PC-9 (cell line): ENCODE measurements at regions not wholly inside any gene's neighbourhood (a gene's known extent, or its start where the extent isn't known, plus 50 kb on each side); places are given as distances from the start of the nearest gene placed in this dataset.

ENCODE experiments used
- BruUV-seq: library from RNA; stranded (reverse); fragments of 400-500 nt; replicated peaks from 2 replicates; lab custom pipeline; 2021; lab: Mats Ljungman, UMichigan
- CTCF ChIA-PET: fragments of 300-600 bp; sonication (Branson Sonifier 250); formaldehyde crosslinking; loops from one replicate; lab custom pipeline; 2022; ENCODE audit warnings: antibody characterized with exemption; lab: Charles Lee
- POLR2A ChIA-PET: fragments of 300-600 bp; sonication (Branson Sonifier 250); formaldehyde crosslinking; loops from one replicate; lab custom pipeline; 2022; ENCODE audit warnings: antibody characterized with exemption; ENCODE audit not compliant: unreplicated experiment; lab: Charles Lee
- DNase-seq, 2 experiments: peaks; one replicate each; pipeline versions ENCODE4 v3.0.0 to v3.0.0-alpha.2; 2015 to 2022; ENCODE audit warnings: mixed read lengths in 1 of 2
- H2AFZ ChIP-seq: fragments of 200-600 bp; sonication (generic); 2 replicates; pipeline ENCODE4 v1.8.1; 2017; ENCODE audit warnings: antibody characterized with exemption
- H3F3A ChIP-seq: fragments of 200-600 bp; sonication (generic); 2 replicates; pipeline ENCODE4 v1.8.1; 2017; ENCODE audit warnings: antibody characterized with exemption, mild to moderate bottlenecking, low read depth; ENCODE audit not compliant: insufficient read depth
- H3K27ac ChIP-seq: fragments of 200-600 bp; sonication (generic); 2 replicates; pipeline ENCODE4 v1.6.1; 2016; ENCODE audit warnings: mixed run types
- H3K27me3 ChIP-seq: fragments of 200-600 bp; sonication (generic); 2 replicates; pipeline ENCODE4 v1.6.1; 2016; ENCODE audit warnings: low read depth, mixed run types; ENCODE audit not compliant: insufficient read depth
- H3K36me3 ChIP-seq: fragments of 200-600 bp; sonication (generic); 2 replicates; pipeline ENCODE4 v1.6.1; 2016; ENCODE audit warnings: low read depth, mixed run types
- H3K4me1 ChIP-seq: fragments of 200-600 bp; sonication (generic); replicated peaks from 2 replicates; pipeline ENCODE4 v1.6.1; 2016; ENCODE audit warnings: mixed run types; ENCODE audit not compliant: insufficient read depth
- H3K4me2 ChIP-seq: fragments of 200-600 bp; sonication (generic); 2 replicates; pipeline ENCODE4 v1.6.1; 2017; ENCODE audit warnings: mixed run types
- H3K4me3 ChIP-seq: fragments of 200-600 bp; sonication (generic); 2 replicates; pipeline ENCODE4 v1.6.1; 2016; ENCODE audit warnings: mixed run types
- H3K79me2 ChIP-seq: fragments of 200-600 bp; sonication (generic); 2 replicates; pipeline ENCODE4 v1.6.1; 2017; ENCODE audit warnings: low read depth, mixed run types
- H3K9me2 ChIP-seq: fragments of 200-600 bp; sonication (generic); 2 replicates; pipeline ENCODE4 v1.8.1; 2017; ENCODE audit warnings: mild to moderate bottlenecking; ENCODE audit not compliant: insufficient read depth
- H3K9me3 ChIP-seq: fragments of 200-600 bp; sonication (generic); 2 replicates; pipeline ENCODE4 v1.8.1; 2016; ENCODE audit warnings: low read depth; ENCODE audit not compliant: insufficient read depth
- H4K20me1 ChIP-seq: fragments of 200-600 bp; sonication (generic); 2 replicates; pipeline ENCODE4 v1.8.1; 2017; ENCODE audit not compliant: insufficient read depth
- CTCF ChIP-seq: fragments of 200-600 bp; sonication (generic); conservative IDR thresholded peaks from 2 replicates; pipeline ENCODE4 v1.6.1; 2017; ENCODE audit warnings: mixed run types, antibody characterized with exemption, mild to moderate bottlenecking, moderate library complexity
- EZH2 ChIP-seq: fragments of 200-600 bp; sonication (generic); IDR thresholded peaks from 2 replicates; pipeline ENCODE4 v1.8.0; 2017; ENCODE audit warnings: antibody characterized with exemption, low read depth
- intact Hi-C: fragments of 100-400 bp; cut with micrococcal nuclease; formaldehyde crosslinking; loops from one replicate; pipeline ENCODE4 v1.10.0; 2022; ENCODE audit not compliant: unreplicated experiment

- BruUV-seq = no TSS peak
- no peak for TF ChIP-seq EZH2
- no peak for TF ChIP-seq CTCF
- DNase-seq = no peak
- no peaks in the 10 kb centered on the region; the same call in 1 of the 2 replicates for H3K9me2 ChIP-seq
- H3K4me2 ChIP-seq = no peak overlapping the region
- H3K4me3 ChIP-seq = no peak overlapping the region
- no peaks in the 10 kb centered on the region for H3K27me3 ChIP-seq
- no peaks in the 10 kb centered on the region for H3K79me2 ChIP-seq
- CTCF ChIA-PET = no interaction called here
- H4K20me1 ChIP-seq = no peaks in the 10 kb centered on the region
- POLR2A ChIA-PET = no interaction called here
- intact Hi-C loops = no loop called here
- H3K4me1 ChIP-seq = no peaks in the 10 kb centered on the region
- H3K27ac ChIP-seq = no peak overlapping the region
- no peaks in the 10 kb centered on the region for H3F3A ChIP-seq
- no peaks in the 10 kb centered on the region for H3K36me3 ChIP-seq
- no peaks in the 10 kb centered on the region for H3K9me3 ChIP-seq
- no peak overlapping the region for H2AFZ ChIP-seq
These were observed 379.8 kb downstream of the TBC1D4 start for GRCh38 chr13:75102001-75102716.

GRCh38 chr13:75101348-75101747, 380.6 kb downstream of the TBC1D4 start:
- CTCF ChIA-PET = no interaction called here
- no peaks in the 10 kb centered on the region for H3K9me3 ChIP-seq
- no peaks in the 10 kb centered on the region for H3K27me3 ChIP-seq
- no peak for TF ChIP-seq EZH2
- no peak for TF ChIP-seq CTCF
- intact Hi-C loops = no loop called here
- no peaks in the 10 kb centered on the region; the same call in 1 of the 2 replicates for H3K9me2 ChIP-seq
- no peaks in the 10 kb centered on the region for H3K36me3 ChIP-seq
- DNase-seq = no peak
- H4K20me1 ChIP-seq = no peaks in the 10 kb centered on the region
- no peaks in the 10 kb centered on the region for H3K79me2 ChIP-seq
- no peak overlapping the region for H3K27ac ChIP-seq
- POLR2A ChIA-PET = no interaction called here
- BruUV-seq = no TSS peak
- H3K4me2 ChIP-seq = no peak overlapping the region
- no peak overlapping the region for H2AFZ ChIP-seq
- no peak overlapping the region for H3K4me3 ChIP-seq
- H3K4me1 ChIP-seq = no peaks in the 10 kb centered on the region
- H3F3A ChIP-seq = no peaks in the 10 kb centered on the region

- BruUV-seq = no TSS peak
- ChIA-PET CTCF (no interaction called here), POLR2A (no interaction called here)
- no peak for TF ChIP-seq CTCF
- no peak for TF ChIP-seq EZH2
- Histone ChIP-seq H3K9me3 (no peaks in the 10 kb centered on the region), H3K27ac (no peak overlapping the region), H3K9me2 (no peaks in the 10 kb centered on the region; the same call in 1 of the 2 replicates), H3K36me3 (no peaks in the 10 kb centered on the region), H3K4me2 (no peak overlapping the region), H2AFZ (no peak overlapping the region), H3K79me2 (no peaks in the 10 kb centered on the region), H3K4me1 (no peaks in the 10 kb centered on the region), H4K20me1 (no peaks in the 10 kb centered on the region), H3K4me3 (no peak overlapping the region), H3F3A (no peaks in the 10 kb centered on the region), H3K27me3 (no peaks in the 10 kb centered on the region)
- intact Hi-C loops = no loop called here
- no peak for DNase-seq
These were observed 389.8 kb downstream of the TBC1D4 start for GRCh38 chr13:75092143-75092542.
